Right lobe of liver (tissue), 4 donors: ENCODE measurements at regions not wholly inside any gene's neighbourhood (a gene's known extent, or its start where the extent isn't known, plus 50 kb on each side); places are given as distances from the start of the nearest gene placed in this dataset.

ENCODE experiments used
- CTCF ChIP-seq, 4 donors: fragments of 200-600 bp in 3 of 4; fragments of 450-650 bp in 1 of 4; IDR thresholded peaks; one replicate each; pipeline versions ENCODE4 v1.5.1 to v1.8.0; 2016 to 2022; ENCODE audit warnings: antibody characterized with exemption in 4 of 4, mild to moderate bottlenecking in 2 of 4
- POLR2A ChIP-seq: fragments of 450-650 bp; IDR thresholded peaks from one replicate; pipeline ENCODE4 v1.6.1; 2017; ENCODE audit warnings: antibody characterized with exemption, mild to moderate bottlenecking
- donor health status: DM: no; HTN: no; CAD: no.
- donor health status: DM: no; HTN: no; CAD: no.
- donor health status: DM: no; HTN: yes; CAD: no.

DNA sequence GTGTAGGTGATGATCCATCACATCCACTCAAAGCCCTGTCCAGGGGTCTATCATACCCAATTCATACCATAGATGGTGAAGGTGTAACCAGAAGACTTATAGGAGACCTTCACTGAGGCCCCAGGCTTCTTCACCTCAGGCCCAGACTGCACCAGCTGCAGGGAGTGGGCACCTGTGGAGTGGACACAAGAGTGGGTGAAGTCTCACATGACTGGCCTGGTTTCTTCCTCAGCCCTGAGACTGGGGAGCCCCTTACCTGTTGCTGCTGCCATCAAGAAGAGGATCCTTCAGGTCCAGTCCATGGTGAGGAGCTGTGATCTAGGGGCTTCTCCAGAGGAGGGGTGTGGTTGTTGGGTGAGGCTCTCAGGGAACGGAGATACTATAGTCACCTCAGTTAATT, 851.0 kb downstream of the TMEM121 start:
- no peak for TF ChIP-seq CTCF (IDR thresholded peaks at IDR 0.05)
- no peak for TF ChIP-seq POLR2A
